ENCODE measurements at regions not wholly inside any gene's neighbourhood (a gene's known extent, or its start where the extent isn't known, plus 50 kb on each side); places are given as distances from the start of the nearest gene placed in this dataset.

GRCh38 chr11:121767433-121767832 is 314.7 kb upstream of the SORL1-AS1 start:
- TF ChIP-seq, protein P1, sequence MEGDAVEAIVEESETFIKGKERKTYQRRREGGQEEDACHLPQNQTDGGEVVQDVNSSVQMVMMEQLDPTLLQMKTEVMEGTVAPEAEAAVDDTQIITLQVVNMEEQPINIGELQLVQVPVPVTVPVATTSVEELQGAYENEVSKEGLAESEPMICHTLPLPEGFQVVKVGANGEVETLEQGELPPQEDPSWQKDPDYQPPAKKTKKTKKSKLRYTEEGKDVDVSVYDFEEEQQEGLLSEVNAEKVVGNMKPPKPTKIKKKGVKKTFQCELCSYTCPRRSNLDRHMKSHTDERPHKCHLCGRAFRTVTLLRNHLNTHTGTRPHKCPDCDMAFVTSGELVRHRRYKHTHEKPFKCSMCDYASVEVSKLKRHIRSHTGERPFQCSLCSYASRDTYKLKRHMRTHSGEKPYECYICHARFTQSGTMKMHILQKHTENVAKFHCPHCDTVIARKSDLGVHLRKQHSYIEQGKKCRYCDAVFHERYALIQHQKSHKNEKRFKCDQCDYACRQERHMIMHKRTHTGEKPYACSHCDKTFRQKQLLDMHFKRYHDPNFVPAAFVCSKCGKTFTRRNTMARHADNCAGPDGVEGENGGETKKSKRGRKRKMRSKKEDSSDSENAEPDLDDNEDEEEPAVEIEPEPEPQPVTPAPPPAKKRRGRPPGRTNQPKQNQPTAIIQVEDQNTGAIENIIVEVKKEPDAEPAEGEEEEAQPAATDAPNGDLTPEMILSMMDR (IDR thresholded peaks at IDR 0.05) = no peak
- TF ChIP-seq POLR2A (IDR thresholded peaks at IDR 0.05) = no peak
- WGBS, 2 donors = 89 to 92% methylated on average over 3 of the region's 3 CpGs
- DNase-seq (ENCODE audit: low spot score in 2 of 2) = no peak
- intact Hi-C loops (cut with DNase I; ENCODE audit: low total_unique reads) = no loop called here
- no peak overlapping the region for H3K4me3 ChIP-seq (ENCODE audit: low read depth, poor library complexity, severe bottlenecking)

DNA sequence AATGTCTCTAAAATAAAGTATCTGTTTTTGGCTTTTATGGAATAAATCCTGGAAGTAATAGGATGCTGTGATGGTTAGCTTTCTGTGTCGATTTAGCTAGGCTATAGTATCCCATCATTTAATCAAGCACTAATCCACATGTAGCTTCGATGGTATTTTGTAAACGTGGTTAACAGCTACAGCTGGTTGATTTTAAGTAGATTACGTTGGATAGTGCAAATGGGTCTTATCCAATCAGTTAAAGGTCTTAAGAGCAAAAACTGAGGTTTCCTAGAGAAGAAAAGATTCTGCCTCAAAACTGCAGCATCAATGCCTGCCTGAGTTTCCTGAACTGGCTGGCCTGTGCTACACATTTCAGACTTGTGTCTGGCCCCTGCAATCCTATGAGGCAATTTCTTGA is 314.2 kb upstream of the SORL1-AS1 start:
- intact Hi-C loops (cut with DNase I; ENCODE audit: low total_unique reads) = no loop called here
- 76 to 79% methylated on average over 4 of the region's 4 CpGs for WGBS, 2 donors
- no peak for DNase-seq (ENCODE audit: low spot score in 2 of 2)
- H3K4me3 ChIP-seq (ENCODE audit: low read depth, poor library complexity, severe bottlenecking) = no peak overlapping the region
- TF ChIP-seq POLR2A (IDR thresholded peaks at IDR 0.05) = no peak
- TF ChIP-seq, protein P1 (IDR thresholded peaks at IDR 0.05) = no peak

DNA sequence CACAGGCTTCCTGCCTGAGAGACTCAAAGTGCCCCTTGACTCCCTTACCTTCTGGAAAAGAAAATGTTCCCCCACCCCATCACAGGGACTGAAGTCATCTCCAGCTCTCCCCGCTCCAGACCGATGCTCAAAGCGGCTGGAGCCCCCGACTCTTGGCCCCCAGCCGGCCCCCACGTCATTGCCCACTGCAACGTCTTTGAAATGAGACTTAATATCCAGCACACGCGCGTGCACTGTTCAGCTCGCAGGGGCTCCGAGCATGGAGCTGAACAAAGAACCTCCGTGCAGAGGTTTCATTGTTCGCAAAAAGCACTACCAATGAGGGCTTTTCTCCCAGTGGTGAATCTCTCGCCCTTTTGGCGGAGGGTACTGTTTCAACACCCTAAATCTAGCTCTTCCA is 313.4 kb upstream of the SORL1-AS1 start:
- TF ChIP-seq, protein P1 (IDR thresholded peaks at IDR 0.05) = no peak
- no peak for TF ChIP-seq POLR2A (IDR thresholded peaks at IDR 0.05)
- intact Hi-C loops (cut with DNase I; ENCODE audit: low total_unique reads) = no loop called here
- no peak for DNase-seq (ENCODE audit: low spot score in 2 of 2)
- WGBS, 2 donors = 92 to 95% methylated on average over 16 of the region's 16 CpGs
- H3K4me3 ChIP-seq (ENCODE audit: low read depth, poor library complexity, severe bottlenecking) = no peak overlapping the region

GRCh38 chr11:121763526-121763925 is 310.8 kb upstream of the SORL1-AS1 start:
- intact Hi-C loops (cut with DNase I; ENCODE audit: low total_unique reads) = no loop called here
- no peak overlapping the region for H3K4me3 ChIP-seq (ENCODE audit: low read depth, poor library complexity, severe bottlenecking)
- no peak for DNase-seq (ENCODE audit: low spot score in 2 of 2)
- WGBS, 2 donors = 80 to 89% methylated on average over 3 of the region's 3 CpGs
- TF ChIP-seq POLR2A (IDR thresholded peaks at IDR 0.05) = no peak
- TF ChIP-seq, protein P1 (IDR thresholded peaks at IDR 0.05) = no peak

- no peak for TF ChIP-seq POLR2A (IDR thresholded peaks at IDR 0.05)
- TF ChIP-seq, protein P1 (IDR thresholded peaks at IDR 0.05) = no peak
- H3K4me3 ChIP-seq (ENCODE audit: low read depth, poor library complexity, severe bottlenecking) = no peak overlapping the region
- DNase-seq (ENCODE audit: low spot score in 2 of 2) = no peak
- 8 to 10% methylated on average over 10 to 11 of the region's 11 CpGs for WGBS, 2 donors
- intact Hi-C loops (cut with DNase I; ENCODE audit: low total_unique reads) = no loop called here
Measured at GRCh38 chr11:121762820-121763219, 310.1 kb upstream of the SORL1-AS1 start.

- WGBS, 2 donors = 63 to 71% methylated on average over 2 of the region's 2 CpGs
- intact Hi-C loops (cut with DNase I; ENCODE audit: low total_unique reads) = no loop called here
- DNase-seq (ENCODE audit: low spot score in 2 of 2) = no peak
- H3K4me3 ChIP-seq (ENCODE audit: low read depth, poor library complexity, severe bottlenecking) = no peak overlapping the region
- no peak for TF ChIP-seq POLR2A (IDR thresholded peaks at IDR 0.05)
- TF ChIP-seq, protein P1 (IDR thresholded peaks at IDR 0.05) = no peak
Measured at GRCh38 chr11:121761186-121761585, 308.4 kb upstream of the SORL1-AS1 start.

Data from lower leg skin (tissue), 4 donors.